Fibroblast of pulmonary artery (primary cell): ENCODE measurements at regions not wholly inside any gene's neighbourhood (a gene's known extent, or its start where the extent isn't known, plus 50 kb on each side); places are given as distances from the start of the nearest gene placed in this dataset.
"Not testable (repeated sequence)": the region's sequence is repeated elsewhere in the genome, so short reads cannot be mapped to it uniquely, and the experiment has no call there.

ENCODE experiments used
- DNase-seq: peaks from one replicate; pipeline ENCODE4 v3.0.0-alpha.2; 2010; ENCODE audit warnings: low read depth
- H3K4me3 ChIP-seq: replicated peaks from 2 replicates; pipeline ENCODE4 v1.5.1; 2011; ENCODE audit warnings: low read depth, mild to moderate bottlenecking, control low read depth, low read length, moderate library complexity
- CTCF ChIP-seq: IDR thresholded peaks from 2 replicates; pipeline ENCODE4 v1.5.1; 2011; ENCODE audit warnings: mild to moderate bottlenecking, control low read depth, low read length, inconsistent platforms; ENCODE audit errors: missing control alignments

GRCh38 chr2:194686569-194686968 lies 970.5 kb upstream of the SLC39A10 start:
- H3K4me3 ChIP-seq, result no peak overlapping the region
- TF ChIP-seq CTCF, result no peak
- no peak for DNase-seq

GRCh38 chr2:194674043-194674442 lies 983.0 kb upstream of the SLC39A10 start:
- no peak for TF ChIP-seq CTCF

GRCh38 chr2:194672994-194673393 lies 984.0 kb upstream of the SLC39A10 start:
- no peak for DNase-seq
- TF ChIP-seq CTCF, result no peak
- no peak overlapping the region for H3K4me3 ChIP-seq

More at GRCh38 chr2:194674043-194674442, 983.0 kb upstream of the SLC39A10 start:
- DNase-seq, result no peak
- H3K4me3 ChIP-seq, result no peak overlapping the region

GRCh38 chr2:194661431-194661830 lies 995.6 kb upstream of the SLC39A10 start:
- TF ChIP-seq CTCF, result no peak
- H3K4me3 ChIP-seq, result no peak overlapping the region
- DNase-seq, result no peak

GRCh38 chr2:194639057-194639456 lies 1018.0 kb upstream of the SLC39A10 start:
- DNase-seq, result not testable (repeated sequence)

GRCh38 chr2:194621945-194622344 lies 1035.1 kb upstream of the SLC39A10 start:
- DNase-seq, result no peak
- no peak overlapping the region for H3K4me3 ChIP-seq
- TF ChIP-seq CTCF, result no peak

More at GRCh38 chr2:194639057-194639456, 1018.0 kb upstream of the SLC39A10 start:
- not testable (repeated sequence) for H3K4me3 ChIP-seq

- DNase-seq, result no peak
Observed at GRCh38 chr2:194619366-194619765, 1037.7 kb upstream of the SLC39A10 start.

More at GRCh38 chr2:194619366-194619765, 1037.7 kb upstream of the SLC39A10 start:
- TF ChIP-seq CTCF, result no peak
- no peak overlapping the region for H3K4me3 ChIP-seq
